ENCODE measurements at regions not wholly inside any gene's neighbourhood (a gene's known extent, or its start where the extent isn't known, plus 50 kb on each side); places are given as distances from the start of the nearest gene placed in this dataset.

- DNase-seq (ENCODE audit: low read depth) = no peak
These were observed 61.0 kb upstream of the DUSP5 start for GRCh38 chr10:110436554-110437350.

DNA sequence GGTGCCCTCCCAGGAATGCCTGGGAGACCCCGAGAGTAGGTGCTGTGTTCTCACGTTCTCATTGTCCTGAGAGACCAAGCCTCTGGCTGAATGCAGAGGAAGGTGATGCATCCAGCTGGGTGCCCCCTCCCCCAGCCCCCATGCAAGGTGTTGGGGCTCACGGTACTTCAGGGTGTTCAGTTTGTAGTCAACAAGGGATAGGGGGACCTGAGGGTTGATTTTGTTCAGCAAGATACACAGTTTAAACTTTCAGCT is 60.4 kb upstream of the DUSP5 start:
- no peak for DNase-seq (ENCODE audit: low read depth)

DNA sequence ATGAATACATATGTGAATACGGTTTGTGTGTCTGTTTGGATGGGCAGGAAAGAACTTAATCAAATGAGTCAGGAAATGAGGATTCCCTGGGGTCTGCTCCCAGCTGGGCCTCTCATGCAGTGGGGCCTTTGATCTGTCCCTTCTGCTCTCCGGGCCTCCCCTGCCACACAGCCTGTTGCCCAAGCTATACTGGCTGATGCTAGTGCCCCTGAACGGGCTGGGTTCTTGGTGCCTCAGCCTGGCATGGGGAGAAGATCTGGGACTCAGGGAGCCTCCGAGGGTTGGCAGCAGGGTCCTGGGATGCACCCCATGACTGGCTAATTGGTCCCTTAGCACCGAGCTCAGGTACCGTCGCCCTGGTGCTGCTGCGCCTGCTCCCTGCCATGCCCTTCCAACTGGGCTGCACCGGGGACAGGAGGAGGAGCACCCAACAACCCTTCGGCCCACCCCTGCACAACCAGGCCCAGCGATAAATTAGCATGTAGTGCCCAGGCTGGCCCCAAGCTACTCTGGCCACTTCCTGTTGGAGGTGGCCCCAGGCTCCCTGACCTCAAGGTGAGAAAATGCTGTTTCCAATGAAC is 59.9 kb upstream of the DUSP5 start:
- no peak for DNase-seq (ENCODE audit: low read depth)

GRCh38 chr10:110442746-110443145 is 55.0 kb upstream of the DUSP5 start:
- no peak for DNase-seq (ENCODE audit: low read depth)

GRCh38 chr10:110443239-110444003 is 54.3 kb upstream of the DUSP5 start:
- DNase-seq (ENCODE audit: low read depth) = no peak

- no peak for DNase-seq (ENCODE audit: low read depth)
These were observed 53.7 kb upstream of the DUSP5 start for GRCh38 chr10:110444004-110444337.

DNA sequence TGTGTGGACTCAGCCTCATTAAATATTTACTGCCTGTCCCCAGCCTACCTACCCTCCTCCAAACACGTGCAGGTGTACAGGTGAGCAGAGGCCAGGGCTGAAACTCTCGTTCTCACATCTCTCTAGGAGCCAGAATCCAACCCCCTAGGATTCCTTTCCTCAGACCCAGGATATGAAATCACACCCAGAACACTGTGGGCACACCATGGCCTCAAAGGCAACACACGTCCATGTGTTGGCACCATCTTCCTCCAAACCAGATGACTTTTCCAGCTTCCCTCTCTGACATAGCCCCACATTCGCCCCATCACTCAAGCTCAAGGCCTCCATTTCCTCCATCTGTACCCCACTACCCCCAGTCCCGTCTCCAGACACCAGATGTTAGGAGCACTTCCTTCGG is 51.8 kb upstream of the DUSP5 start:
- no peak for DNase-seq (ENCODE audit: low read depth)

- no peak for DNase-seq (ENCODE audit: low read depth)
These were observed 51.4 kb upstream of the DUSP5 start for GRCh38 chr10:110446277-110446676.

- DNase-seq (ENCODE audit: low read depth) = no peak
These were observed 50.6 kb upstream of the DUSP5 start for GRCh38 chr10:110446954-110447608.

GRCh38 chr10:110447886-110448285 is 49.8 kb upstream of the DUSP5 start:
- no peak for DNase-seq (ENCODE audit: low read depth)
